ENCODE measurements at regions not wholly inside any gene's neighbourhood (a gene's known extent, or its start where the extent isn't known, plus 50 kb on each side); places are given as distances from the start of the nearest gene placed in this dataset.

DNA sequence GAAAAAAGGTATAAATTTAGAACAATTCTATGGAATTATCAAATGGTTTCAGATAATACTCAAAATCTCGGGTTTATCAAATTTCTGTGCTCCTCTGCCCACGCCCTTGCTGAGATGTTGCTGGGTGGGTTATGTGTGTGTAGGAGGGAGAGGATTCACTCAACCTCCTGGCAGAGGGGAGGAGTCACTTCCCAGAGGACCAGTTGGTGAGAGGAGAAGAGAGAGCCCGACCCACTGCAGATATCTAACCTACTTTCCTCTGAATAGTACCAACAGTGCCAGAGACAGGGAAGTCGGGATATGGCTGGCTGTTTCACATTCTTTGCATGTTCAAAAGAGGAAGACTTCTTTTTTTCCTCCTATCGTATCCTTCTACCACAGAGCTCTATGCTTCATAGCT is 187.1 kb upstream of the MAN1A1 start:
- no peak for TF ChIP-seq CTCF (IDR thresholded peaks at IDR 0.05)
- no peak for TF ChIP-seq POLR2A (IDR thresholded peaks at IDR 0.05)
- no peak for TF ChIP-seq EP300 (IDR thresholded peaks at IDR 0.05)
- 75 to 77% methylated on average over 5 of the region's 5 CpGs for WGBS, 2 donors

DNA sequence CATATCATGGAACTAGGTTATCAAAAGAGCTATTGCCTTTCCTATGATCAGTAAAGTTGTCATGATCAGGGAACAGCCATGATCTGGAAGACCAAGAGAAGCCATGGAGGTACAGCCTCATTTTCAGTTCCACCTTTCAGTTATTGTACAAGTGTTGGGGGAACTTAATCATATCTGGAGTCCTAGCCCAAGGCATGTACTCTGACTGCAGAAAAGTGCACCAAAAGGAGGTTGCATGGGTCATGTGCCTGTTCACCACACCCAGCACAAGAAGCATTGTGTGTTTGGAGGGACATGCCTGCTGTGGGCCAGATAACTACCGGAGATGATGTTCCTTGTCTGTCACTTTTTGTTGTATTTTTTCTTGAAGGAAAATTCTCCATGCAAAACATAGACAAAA is 185.8 kb upstream of the MAN1A1 start:
- peaks cover 0 to 3% (median 0%) of the 10 kb centered on the region in 3 donors for H3K36me3 ChIP-seq
- no peaks in the 10 kb centered on the region for H3K9me3 ChIP-seq
- 92 to 100% methylated on average over 1 of the region's 1 CpG for WGBS, 2 donors
- TF ChIP-seq CTCF (IDR thresholded peaks at IDR 0.05) (no peak), POLR2A (IDR thresholded peaks at IDR 0.05) (no peak), EP300 (IDR thresholded peaks at IDR 0.05) (no peak)
- H3K4me1 ChIP-seq, result peaks cover 0 to 12% (median 1%) of the 10 kb centered on the region in 4 donors
- no peak for DNase-seq (ENCODE audit: low spot score in 2 of 2)
- no peak overlapping the region for H3K27ac ChIP-seq
- H3K4me3 ChIP-seq, result no peak overlapping the region
- no peaks in the 10 kb centered on the region for H3K27me3 ChIP-seq

More for the DNA sequence above, 187.1 kb upstream of the MAN1A1 start:
- Histone ChIP-seq H3K27ac (no peak overlapping the region), H3K36me3 (peaks cover 0 to 3% (median 0%) of the 10 kb centered on the region in 3 donors), H3K4me3 (no peak overlapping the region), H3K9me3 (no peaks in the 10 kb centered on the region), H3K4me1 (peaks cover 0 to 16% (median 1%) of the 10 kb centered on the region in 4 donors), H3K27me3 (no peaks in the 10 kb centered on the region)
- no peak for DNase-seq (ENCODE audit: low spot score in 2 of 2)

DNA sequence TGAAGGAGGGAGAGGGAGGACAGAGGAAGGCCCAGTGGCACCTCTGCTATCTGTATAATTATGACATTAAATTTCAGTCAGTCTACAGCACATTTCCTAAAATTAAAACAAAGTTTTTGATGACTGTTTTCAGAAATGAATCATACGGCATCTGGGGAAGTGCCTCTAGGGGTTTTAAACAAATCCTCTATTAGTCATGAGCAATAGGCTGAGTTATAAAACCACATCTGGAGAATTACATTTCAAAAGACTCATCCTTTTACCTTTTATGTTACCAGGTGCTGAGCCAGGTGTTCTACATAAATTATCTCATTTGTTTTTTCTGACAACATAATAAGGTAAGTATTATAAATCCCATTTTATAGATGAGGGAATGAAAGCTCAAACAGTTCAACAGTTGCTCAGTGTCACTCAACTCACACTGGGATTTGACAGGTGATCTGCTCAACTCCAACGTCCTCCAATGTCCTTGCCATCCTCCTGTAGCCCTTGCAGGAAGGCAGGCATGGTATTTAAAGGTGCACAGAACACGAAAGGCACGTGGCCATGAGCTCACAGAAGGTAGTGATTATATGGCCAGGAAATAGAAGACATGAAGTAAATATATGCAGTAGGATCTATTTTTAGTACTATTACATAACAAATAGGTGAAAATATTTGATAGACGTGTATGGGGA is 184.2 kb upstream of the MAN1A1 start:
- DNase-seq (ENCODE audit: low spot score in 2 of 2), result no peak
- H3K27me3 ChIP-seq, result no peaks in the 10 kb centered on the region
- H3K9me3 ChIP-seq, result no peaks in the 10 kb centered on the region
- H3K4me1 ChIP-seq, result peaks cover 0 to 12% (median 1%) of the 10 kb centered on the region in 4 donors
- H3K36me3 ChIP-seq, result no peaks in the 10 kb centered on the region
- H3K4me3 ChIP-seq, result no peak overlapping the region
- H3K27ac ChIP-seq, result peak overlapping the region in 1 of 4 donors; percentile 5
- TF ChIP-seq EP300 (IDR thresholded peaks at IDR 0.05) (no peak), CTCF (IDR thresholded peaks at IDR 0.05) (no peak)
- WGBS, 2 donors, result 39 to 55% methylated on average over 5 of the region's 5 CpGs

DNA sequence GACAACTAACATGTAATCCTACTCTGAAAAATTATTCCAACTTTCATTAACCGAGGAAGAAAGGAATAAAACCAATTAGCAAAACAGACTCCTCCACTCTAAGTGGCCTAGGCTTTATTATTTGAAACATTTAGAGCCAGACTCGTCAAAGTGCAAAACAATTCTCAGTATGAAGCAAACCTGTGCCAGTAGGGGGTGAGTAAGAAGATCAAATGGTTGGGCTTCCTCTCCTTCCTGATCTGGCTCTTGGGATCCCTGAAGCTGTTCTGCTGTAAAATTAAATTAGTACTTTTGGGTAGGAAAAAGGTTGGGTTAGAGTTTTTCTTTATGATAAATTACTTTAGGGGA is 177.6 kb upstream of the MAN1A1 start:
- H3K4me3 ChIP-seq, result no peak overlapping the region
- H3K27ac ChIP-seq, result no peak overlapping the region
- no peaks in the 10 kb centered on the region for H3K36me3 ChIP-seq
- no peak for TF ChIP-seq CTCF (IDR thresholded peaks at IDR 0.05)
- TF ChIP-seq EP300 (IDR thresholded peaks at IDR 0.05), result no peak
- no peak for TF ChIP-seq POLR2A (IDR thresholded peaks at IDR 0.05)
- no peak for DNase-seq (ENCODE audit: low spot score in 2 of 2)
- WGBS, 2 donors, result 22 to 35% methylated on average over 2 of the region's 2 CpGs
- no peaks in the 10 kb centered on the region for H3K9me3 ChIP-seq
- H3K27me3 ChIP-seq, result no peaks in the 10 kb centered on the region
- H3K4me1 ChIP-seq, result no peaks in the 10 kb centered on the region

DNA sequence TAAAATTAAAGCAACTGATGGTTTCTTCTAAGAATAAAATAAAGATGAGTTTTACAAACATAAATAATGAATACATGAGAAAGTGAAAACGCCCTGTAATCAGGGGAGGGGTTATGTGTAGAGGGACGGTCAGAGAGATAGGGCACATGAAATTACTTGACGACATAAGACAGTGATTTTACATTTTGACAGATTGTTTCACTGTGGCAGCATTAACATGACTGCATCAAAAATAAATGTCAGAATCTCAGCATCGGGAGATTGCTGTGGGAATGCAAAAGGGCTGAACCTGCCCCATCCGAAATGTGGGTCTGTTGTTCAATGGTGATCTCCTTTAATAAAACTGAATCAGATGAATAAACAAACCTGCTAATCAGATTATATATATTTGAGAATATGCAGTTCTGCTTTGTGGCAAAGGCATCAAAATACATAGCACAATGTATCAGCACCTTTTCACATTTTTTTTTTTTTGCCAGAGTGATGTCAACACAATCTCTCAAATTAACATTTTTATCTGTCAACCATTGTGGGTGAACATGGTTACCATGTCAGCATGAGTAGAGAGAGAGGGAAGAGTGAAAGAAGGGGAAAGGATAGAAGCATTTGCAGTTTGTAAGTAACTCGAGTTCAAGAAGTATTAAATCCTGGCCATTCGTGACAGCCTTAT is 177.1 kb upstream of the MAN1A1 start:
- H3K4me3 ChIP-seq, result no peak overlapping the region
- H3K36me3 ChIP-seq, result no peaks in the 10 kb centered on the region
- H3K4me1 ChIP-seq, result no peaks in the 10 kb centered on the region
- H3K27ac ChIP-seq, result no peak overlapping the region
- no peak for DNase-seq (ENCODE audit: low spot score in 2 of 2)
- TF ChIP-seq POLR2A (IDR thresholded peaks at IDR 0.05) (no peak), EP300 (IDR thresholded peaks at IDR 0.05) (no peak), CTCF (IDR thresholded peaks at IDR 0.05) (no peak)
- 75 to 78% methylated on average over 7 of the region's 7 CpGs for WGBS, 2 donors
- no peaks in the 10 kb centered on the region for H3K27me3 ChIP-seq
- no peaks in the 10 kb centered on the region for H3K9me3 ChIP-seq

All from tibial nerve (tissue), 4 donors.